Mesothelial cell of epicardium (in vitro differentiated cells): ENCODE measurements at regions not wholly inside any gene's neighbourhood (a gene's known extent, or its start where the extent isn't known, plus 50 kb on each side); places are given as distances from the start of the nearest gene placed in this dataset.
"Not testable (repeated sequence)": the region's sequence is repeated elsewhere in the genome, so short reads cannot be mapped to it uniquely, and the experiment has no call there.

Source experiments
- DNase-seq, 2 experiments: peaks; one replicate each; pipeline ENCODE4 v3.0.0; 2021; ENCODE audit warnings: low spot score in 2 of 2; ENCODE audit not compliant: unreplicated experiment in 2 of 2
- H3K27ac Mint-ChIP-seq: 2 replicates; pipeline ENCODE4 v1.8.0; 2021; ENCODE audit warnings: mixed read lengths
- H3K27me3 Mint-ChIP-seq: 2 replicates; pipeline ENCODE4 v1.8.0; 2021; ENCODE audit warnings: low read depth, mixed read lengths
- H3K36me3 Mint-ChIP-seq: 2 replicates; pipeline ENCODE4 v1.8.0; 2021; ENCODE audit warnings: mixed read lengths
- H3K4me1 Mint-ChIP-seq: 2 replicates; pipeline ENCODE4 v1.8.0; 2021; ENCODE audit warnings: mixed read lengths
- H3K4me3 Mint-ChIP-seq: 2 replicates; pipeline ENCODE4 v1.8.0; 2021; ENCODE audit warnings: mild to moderate bottlenecking, moderate library complexity, mixed read lengths
- H3K9me3 Mint-ChIP-seq: 2 replicates; pipeline ENCODE4 v1.8.0; 2021; ENCODE audit warnings: mixed read lengths
- CTCF ChIP-seq: fragments of 200-600 bp; sonication (generic); IDR thresholded peaks from one replicate; pipeline ENCODE4 v1.5.0; 2021; ENCODE audit warnings: antibody characterized with exemption; ENCODE audit not compliant: unreplicated experiment

- no peak for TF ChIP-seq CTCF
- Mint-ChIP-seq H3K4me3 (no peak overlapping the region), H3K27ac (no peak overlapping the region), H3K36me3 (no peaks in the 10 kb centered on the region), H3K27me3 (no peaks in the 10 kb centered on the region), H3K9me3 (no peaks in the 10 kb centered on the region), H3K4me1 (no peaks in the 10 kb centered on the region)
- DNase-seq: no peak
Measured at GRCh38 chr3:86379280-86379679, 611.7 kb downstream of the VGLL3 start.

GRCh38 chr3:86378829-86379228, 612.1 kb downstream of the VGLL3 start:
- no peak overlapping the region for H3K4me3 Mint-ChIP-seq
- no peak for TF ChIP-seq CTCF
- no peak overlapping the region for H3K27ac Mint-ChIP-seq
- H3K36me3 Mint-ChIP-seq: no peaks in the 10 kb centered on the region
- H3K9me3 Mint-ChIP-seq: no peaks in the 10 kb centered on the region
- no peaks in the 10 kb centered on the region for H3K27me3 Mint-ChIP-seq
- DNase-seq: no peak
- H3K4me1 Mint-ChIP-seq: no peaks in the 10 kb centered on the region

GRCh38 chr3:86335566-86335965, 655.4 kb downstream of the VGLL3 start:
- H3K27me3 Mint-ChIP-seq, H3K4me3 Mint-ChIP-seq, H3K36me3 Mint-ChIP-seq, H3K4me1 Mint-ChIP-seq, H3K9me3 Mint-ChIP-seq, H3K27ac Mint-ChIP-seq, DNase-seq: not testable (repeated sequence)

GRCh38 chr3:86333636-86334035, 657.3 kb downstream of the VGLL3 start:
- no peaks in the 10 kb centered on the region for H3K4me1 Mint-ChIP-seq
- no peaks in the 10 kb centered on the region for H3K9me3 Mint-ChIP-seq
- H3K4me3 Mint-ChIP-seq: no peak overlapping the region
- TF ChIP-seq CTCF: no peak
- H3K36me3 Mint-ChIP-seq: no peaks in the 10 kb centered on the region
- H3K27ac Mint-ChIP-seq: no peak overlapping the region
- no peak for DNase-seq
- H3K27me3 Mint-ChIP-seq: no peaks in the 10 kb centered on the region

GRCh38 chr3:86303935-86304334, 687.0 kb downstream of the VGLL3 start:
- Mint-ChIP-seq H3K4me1 (no peaks in the 10 kb centered on the region), H3K9me3 (peaks cover 13% of the 10 kb centered on the region), H3K27ac (no peak overlapping the region), H3K36me3 (no peaks in the 10 kb centered on the region), H3K4me3 (no peak overlapping the region), H3K27me3 (no peaks in the 10 kb centered on the region)
- no peak for TF ChIP-seq CTCF
- DNase-seq: no peak

GRCh38 chr3:86282106-86282787, 708.7 kb downstream of the VGLL3 start:
- H3K27me3 Mint-ChIP-seq: no peaks in the 10 kb centered on the region
- H3K4me3 Mint-ChIP-seq: no peak overlapping the region
- no peaks in the 10 kb centered on the region for H3K4me1 Mint-ChIP-seq
- H3K9me3 Mint-ChIP-seq: peaks cover 8% of the 10 kb centered on the region
- H3K27ac Mint-ChIP-seq: no peak overlapping the region
- no peak for DNase-seq
- H3K36me3 Mint-ChIP-seq: no peaks in the 10 kb centered on the region
- TF ChIP-seq CTCF: no peak
